ENCODE measurements at regions not wholly inside any gene's neighbourhood (a gene's known extent, or its start where the extent isn't known, plus 50 kb on each side); places are given as distances from the start of the nearest gene placed in this dataset.

- 10% methylated on average over 5 of the region's 5 CpGs for WGBS (ENCODE audit: insufficient coverage, insufficient replicate concordance, low lambda C conversion rate, missing lambda C conversion rate)
- no peaks in the 10 kb centered on the region for H3K79me2 ChIP-seq (ENCODE audit: control insufficient read depth, insufficient read depth, low read length)
- in situ Hi-C loops (cut with MboI): no loop called here
- RAD21 ChIA-PET (ENCODE audit: unreplicated experiment): no interaction called here
- DNase-seq (ENCODE audit: low read depth, low spot score) (no peak), ATAC-seq (no peak), FAIRE-seq (no peak)
- H3K36me3 ChIP-seq (ENCODE audit: control insufficient read depth in 2 of 2, insufficient read depth in 2 of 2, low read length in 1 of 2): no peaks in the 10 kb centered on the region
- no peak overlapping the region for H3K4me3 ChIP-seq
- no peak overlapping the region for H3K27ac ChIP-seq (ENCODE audit: control insufficient read depth, insufficient read depth)
- intact Hi-C loops (cut with micrococcal nuclease; ENCODE audit: unreplicated experiment): no loop called here
- no peaks in the 10 kb centered on the region; the same call in 2 of the 3 replicates for H3K9me3 ChIP-seq (replicated peaks; ENCODE audit: control insufficient read depth, insufficient read depth, low read length)
- no peak overlapping the region for H2AFZ ChIP-seq (ENCODE audit: control insufficient read depth, low read depth, low read length)
- no peaks in the 10 kb centered on the region for H3K4me1 ChIP-seq (ENCODE audit: control insufficient read depth, insufficient read depth, low read length)
- no peak overlapping the region for H3K9ac ChIP-seq (ENCODE audit: control insufficient read depth, insufficient read depth, low read length)
- no TSS peak for BruUV-seq (replicated peaks)
- CTCF ChIA-PET: interaction anchor here (0.6 to 0.7 kb wide), 2 partner anchors 26 to 153 kb away, joined by 3 to 4 read pairs; no protein-coding TSS in a partner anchor
- no peaks in the 10 kb centered on the region for H4K20me1 ChIP-seq (ENCODE audit: control insufficient read depth, insufficient read depth)
- SMC1A ChIA-PET (ENCODE audit: uncharacterized antibody, unreplicated experiment): interaction anchor here (0.9 to 1.2 kb wide), 2 partner anchors 12 to 33 kb away, joined by 3 read pairs; no protein-coding TSS in a partner anchor
- TF ChIP-seq NFYA (IDR thresholded peaks at IDR 0.05; ENCODE audit: borderline replicate concordance, low read depth, low read length): no peak
- TF ChIP-seq SIN3A (IDR thresholded peaks at IDR 0.05; ENCODE audit: low read depth, low read length): no peak
- no peak for TF ChIP-seq IKZF2 (IDR thresholded peaks at IDR 0.05)
- no peak overlapping the region for H3K4me2 ChIP-seq (ENCODE audit: control insufficient read depth, insufficient read depth)
- H3K27me3 ChIP-seq (replicated peaks in 1 of 2; ENCODE audit: control insufficient read depth in 2 of 2, insufficient read depth in 2 of 2, low read length in 1 of 2): 0 out of 4 replicates have a peak, but pooled peaks cover 0 to 1% of the 10 kb centered on the region in 2 experiments
- POLR2A ChIA-PET: no interaction called here
These were observed 605.7 kb upstream of the CFAP20DC start for GRCh38 chr3:59655418-59656015.

- TF ChIP-seq ZNF384 (IDR thresholded peaks at IDR 0.05; ENCODE audit: borderline replicate concordance, low read depth, low read length): no peak
- TF ChIP-seq ZNF687 (IDR thresholded peaks at IDR 0.05): no peak
- TF ChIP-seq ZNF274 (IDR thresholded peaks at IDR 0.05; ENCODE audit: insufficient read depth, insufficient read length): no peak
- TF ChIP-seq RAD51 (IDR thresholded peaks at IDR 0.05): no peak
- no peaks in the 10 kb centered on the region for H3K4me1 ChIP-seq (ENCODE audit: control insufficient read depth, insufficient read depth, low read length)
- ChIA-PET CTCF (interaction anchor here (0.6 kb wide), 2 partner anchors 154 to 203 kb away, joined by 3 to 4 read pairs; no protein-coding TSS in a partner anchor), POLR2A (no interaction called here), SMC1A (ENCODE audit: uncharacterized antibody, unreplicated experiment) (interaction anchor here (0.9 to 1.2 kb wide), 2 partner anchors 11 to 32 kb away, joined by 3 read pairs; no protein-coding TSS in a partner anchor), RAD21 (ENCODE audit: unreplicated experiment) (no interaction called here)
- H3K27me3 ChIP-seq (replicated peaks in 1 of 2; ENCODE audit: control insufficient read depth in 2 of 2, insufficient read depth in 2 of 2, low read length in 1 of 2): 0 out of 4 replicates have a peak, but pooled peaks cover 0 to 1% of the 10 kb centered on the region in 2 experiments
- H3K9me3 ChIP-seq (replicated peaks; ENCODE audit: control insufficient read depth, insufficient read depth, low read length): no peaks in the 10 kb centered on the region; the same call in 2 of the 3 replicates
- no peak for DNase-seq (ENCODE audit: low read depth, low spot score)
- in situ Hi-C loops (cut with MboI): no loop called here
- no peaks in the 10 kb centered on the region for H3K36me3 ChIP-seq (ENCODE audit: control insufficient read depth in 2 of 2, insufficient read depth in 2 of 2, low read length in 1 of 2)
- no peak overlapping the region for H3K9ac ChIP-seq (ENCODE audit: control insufficient read depth, insufficient read depth, low read length)
- no peaks in the 10 kb centered on the region for H4K20me1 ChIP-seq (ENCODE audit: control insufficient read depth, insufficient read depth)
- H3K79me2 ChIP-seq (ENCODE audit: control insufficient read depth, insufficient read depth, low read length): no peaks in the 10 kb centered on the region
- no TSS peak for BruUV-seq (replicated peaks)
- ATAC-seq: no peak
- H2AFZ ChIP-seq (ENCODE audit: control insufficient read depth, low read depth, low read length): no peak overlapping the region
- H3K4me3 ChIP-seq: no peak overlapping the region
- intact Hi-C loops (cut with micrococcal nuclease; ENCODE audit: unreplicated experiment): no loop called here
- WGBS (ENCODE audit: insufficient coverage, insufficient replicate concordance, low lambda C conversion rate, missing lambda C conversion rate): 44% methylated on average over 12 of the region's 12 CpGs
- no peak for FAIRE-seq
- H3K27ac ChIP-seq (ENCODE audit: control insufficient read depth, insufficient read depth): no peak overlapping the region
- no peak overlapping the region for H3K4me2 ChIP-seq (ENCODE audit: control insufficient read depth, insufficient read depth)
These were observed 604.9 kb upstream of the CFAP20DC start for GRCh38 chr3:59654480-59655417.
